GM19240 (cell line): ENCODE measurements at regions not wholly inside any gene's neighbourhood (a gene's known extent, or its start where the extent isn't known, plus 50 kb on each side); places are given as distances from the start of the nearest gene placed in this dataset.
"Not testable (repeated sequence)": the region's sequence is repeated elsewhere in the genome, so short reads cannot be mapped to it uniquely, and the experiment has no call there.

ENCODE experiments used
- DNase-seq: peaks from one replicate; pipeline ENCODE4 v3.0.0; 2011; ENCODE audit warnings: low spot score; ENCODE audit not compliant: insufficient read length

DNA sequence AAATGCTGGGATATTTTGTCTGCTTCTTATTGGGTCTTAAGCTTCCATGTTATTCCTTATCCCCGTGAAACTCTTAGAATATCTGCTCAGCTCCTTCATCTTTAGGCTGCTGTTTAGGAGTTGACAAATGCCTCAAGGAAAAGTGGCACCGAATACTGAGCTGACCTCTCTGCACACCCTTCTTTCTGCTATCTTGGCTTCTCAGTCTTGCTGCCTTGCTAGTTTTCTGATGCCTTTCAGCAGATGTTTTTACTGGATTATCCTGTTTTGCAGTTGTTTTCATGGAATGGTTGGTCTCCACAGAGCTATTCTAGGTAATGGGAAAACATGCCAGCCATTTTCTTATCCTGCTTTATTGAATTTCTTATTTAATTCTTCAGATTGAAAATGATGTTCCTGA, 86.3 kb downstream of the GYPE start:
- no peak for DNase-seq

GRCh38 chr4:143817866-143818265, 87.5 kb downstream of the GYPE start:
- DNase-seq: not testable (repeated sequence)

- DNase-seq: not testable (repeated sequence)
These were observed 90.0 kb downstream of the GYPE start for GRCh38 chr4:143815375-143815774.

GRCh38 chr4:143813431-143814154, 91.8 kb downstream of the GYPE start:
- not testable (repeated sequence) for DNase-seq

DNA sequence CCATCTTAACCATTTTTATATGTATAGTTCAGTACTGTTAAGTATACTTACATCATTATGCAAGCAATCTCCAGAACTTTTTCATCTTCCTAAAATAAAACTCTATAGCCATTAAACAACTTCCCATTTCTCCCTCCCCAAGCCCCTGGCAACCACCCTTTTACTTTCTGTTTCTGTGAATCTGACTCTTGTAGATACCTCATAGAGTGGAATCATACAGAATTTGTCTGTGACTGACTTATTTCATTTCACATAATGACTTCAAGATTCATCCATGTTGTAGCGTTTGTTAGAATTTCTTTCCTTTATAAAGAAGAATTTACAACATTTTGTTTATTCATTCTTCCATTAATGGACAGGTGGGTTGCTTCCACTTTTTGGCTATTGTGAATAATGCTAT, 91.2 kb upstream of the FREM3 start:
- not testable (repeated sequence) for DNase-seq

- not testable (repeated sequence) for DNase-seq
These were observed 90.0 kb upstream of the FREM3 start for GRCh38 chr4:143790425-143790824.

DNA sequence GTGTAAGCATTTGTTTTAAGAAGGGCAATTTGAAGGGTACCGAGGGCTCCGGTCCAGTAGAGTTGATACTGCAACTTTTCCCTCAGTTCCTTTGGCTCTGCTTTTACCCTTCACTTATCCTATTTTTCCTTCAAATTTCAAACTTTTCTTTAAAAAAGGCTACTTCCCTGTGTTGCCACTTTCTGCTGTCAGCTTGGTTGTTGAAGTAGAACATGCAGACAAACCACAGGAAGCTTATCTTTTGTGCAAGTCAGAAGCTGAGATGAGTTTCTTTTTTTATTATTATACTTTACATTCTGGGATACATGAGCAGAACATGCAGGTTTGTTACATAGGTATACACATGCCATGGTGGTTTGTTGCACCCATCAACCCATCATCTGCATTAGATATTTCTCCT, 89.1 kb upstream of the FREM3 start:
- DNase-seq: not testable (repeated sequence)

DNA sequence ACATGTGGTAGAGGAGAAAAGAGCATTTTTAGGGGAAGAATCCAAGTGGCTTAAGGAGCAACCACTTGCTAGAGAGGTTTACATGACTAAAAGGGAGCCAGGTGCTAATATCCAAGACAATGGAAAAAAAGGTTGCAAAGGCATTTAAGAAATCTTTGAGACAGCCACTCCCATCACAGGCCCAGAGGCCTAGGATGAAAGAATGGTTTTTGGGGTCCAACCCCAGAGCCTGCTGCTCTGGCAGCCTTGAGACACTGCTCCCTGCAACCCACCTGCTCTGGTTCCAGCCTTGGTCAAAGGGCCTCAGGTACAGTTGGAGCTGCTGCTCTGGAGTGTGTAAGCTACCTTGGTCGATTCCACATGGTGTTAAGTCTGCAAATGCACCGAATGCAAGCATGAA, 84.1 kb upstream of the FREM3 start:
- no peak for DNase-seq

DNA sequence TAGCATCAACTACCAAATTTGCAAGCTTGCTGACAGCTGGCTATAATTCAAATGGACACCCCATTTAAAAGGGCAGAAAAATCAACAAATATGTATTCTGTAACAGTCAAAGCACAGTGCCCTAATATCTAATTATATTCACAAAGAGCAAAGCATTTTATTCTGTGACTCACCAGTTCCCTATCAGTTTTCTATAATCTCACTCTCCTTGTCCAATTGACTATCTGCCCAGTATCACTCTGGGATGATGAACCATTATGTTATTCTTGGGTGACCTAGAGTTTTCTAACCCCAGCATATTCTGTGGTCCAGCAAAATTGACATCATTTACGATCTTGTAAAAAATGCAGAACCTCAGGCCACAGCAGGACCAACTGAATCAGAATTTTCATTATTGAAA, 82.0 kb upstream of the FREM3 start:
- no peak for DNase-seq

DNA sequence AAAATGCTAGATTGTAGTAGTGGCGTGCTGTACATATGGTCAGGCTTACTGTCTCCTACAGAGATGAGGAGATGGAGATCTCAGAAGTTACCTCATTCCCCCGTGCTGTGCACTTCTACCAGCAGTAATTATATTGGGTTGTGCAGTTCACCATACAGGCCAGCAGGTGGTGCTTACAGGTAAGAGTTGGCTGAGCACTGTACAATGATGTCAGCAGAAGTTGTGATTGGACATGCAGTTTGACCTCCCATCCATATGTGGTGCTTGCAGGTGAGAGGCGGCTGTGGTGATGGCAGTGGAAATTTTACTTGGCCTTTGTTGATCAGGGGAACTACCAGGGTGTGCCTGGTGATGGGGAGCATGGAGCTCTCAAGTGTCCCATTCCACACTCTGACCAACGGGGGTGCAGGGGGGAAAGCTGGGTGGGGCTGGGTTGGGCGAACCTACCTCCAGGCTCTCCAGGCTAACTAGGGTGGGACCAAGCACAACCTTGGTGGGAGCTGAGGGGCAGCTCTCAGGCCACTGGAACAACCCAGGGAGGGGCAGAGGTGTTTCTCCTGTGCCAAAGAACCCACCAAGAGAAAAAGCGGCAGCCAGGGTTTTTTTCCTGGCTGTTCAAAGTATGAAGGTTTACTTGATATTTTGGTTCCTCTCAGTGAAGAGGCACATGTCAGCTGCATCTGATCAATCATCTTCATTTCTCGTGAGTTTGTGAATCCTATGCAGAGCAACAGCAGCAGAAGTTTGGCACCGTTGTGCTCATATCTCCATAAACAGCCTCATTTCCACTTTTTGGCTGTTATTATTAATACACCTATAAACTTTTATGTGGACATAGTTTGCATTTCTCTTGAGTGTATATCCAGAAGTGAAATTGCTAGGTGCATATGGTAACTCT, 73.8 kb upstream of the FREM3 start:
- peak; percentile 8 for DNase-seq

GRCh38 chr4:143771269-143771668, 70.8 kb upstream of the FREM3 start:
- no peak for DNase-seq

DNA sequence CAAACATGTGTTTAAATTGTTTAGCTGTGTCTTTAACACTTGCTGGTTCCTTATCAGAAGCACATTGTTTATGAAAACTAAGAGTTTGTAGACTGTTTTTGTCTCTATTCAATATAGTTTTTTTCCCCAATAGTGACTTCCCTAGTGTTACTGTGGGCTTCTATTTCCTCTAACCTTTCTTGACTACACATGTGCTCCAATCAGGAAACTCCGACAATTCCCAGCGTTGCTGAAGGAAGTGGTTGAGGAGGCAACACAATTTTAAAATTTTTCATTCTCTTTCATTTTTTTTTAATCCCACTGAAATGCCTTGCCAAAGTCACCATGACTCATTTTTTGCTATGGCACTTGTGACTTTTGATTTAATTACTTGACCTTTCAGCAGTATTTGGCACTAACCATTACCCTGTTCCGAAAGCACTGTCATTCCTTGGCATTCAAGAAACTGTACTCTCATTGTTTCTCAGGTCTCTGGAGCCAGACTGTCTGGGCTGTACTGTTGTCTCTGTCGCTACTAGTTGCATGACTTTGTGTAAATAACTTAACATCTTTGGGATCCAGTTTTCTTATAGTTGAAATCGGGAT, 67.6 kb upstream of the FREM3 start:
- no peak for DNase-seq

- no peak for DNase-seq
These were observed 63.1 kb upstream of the FREM3 start for GRCh38 chr4:143763587-143763986.

DNA sequence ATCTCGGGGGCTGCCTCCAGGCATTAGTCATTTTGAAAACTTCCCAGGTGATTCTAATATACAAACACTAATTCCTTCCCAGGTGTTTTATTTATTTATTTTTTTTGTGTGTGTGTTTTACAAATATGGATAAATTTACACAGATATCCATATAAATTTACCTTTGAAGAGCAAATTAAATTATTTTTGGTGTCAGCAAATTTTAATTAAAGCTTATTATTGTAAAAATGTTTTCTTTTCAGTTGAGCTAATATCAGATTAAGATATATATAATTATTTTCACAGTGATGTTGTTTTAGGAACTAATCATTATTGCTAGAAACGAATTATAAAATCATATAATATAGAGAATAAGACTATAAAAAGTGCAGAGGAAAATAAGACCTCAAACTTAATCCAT, 62.0 kb upstream of the FREM3 start:
- DNase-seq: no peak
